IPS DF 6.9 (cell line): ENCODE measurements at regions not wholly inside any gene's neighbourhood (a gene's known extent, or its start where the extent isn't known, plus 50 kb on each side); places are given as distances from the start of the nearest gene placed in this dataset.
"Not testable (repeated sequence)": the region's sequence is repeated elsewhere in the genome, so short reads cannot be mapped to it uniquely, and the experiment has no call there.

Source experiments
- DNase-seq: peaks from one replicate; pipeline ENCODE4 v3.0.0-alpha.2; 2013; ENCODE audit warnings: low read depth, low spot score
- H3K27ac ChIP-seq: one replicate; pipeline ENCODE4 v1.5.1; 2013; ENCODE audit warnings: low read length, control low read depth
- H3K27me3 ChIP-seq: 2 replicates; pipeline ENCODE4 v1.6.1; 2013; ENCODE audit warnings: mild to moderate bottlenecking, low read length; ENCODE audit not compliant: control insufficient read depth, insufficient read depth
- H3K36me3 ChIP-seq: 2 replicates; pipeline ENCODE4 v1.6.1; 2013; ENCODE audit warnings: low read length; ENCODE audit not compliant: control insufficient read depth, insufficient read depth
- H3K4me1 ChIP-seq: 2 replicates; pipeline ENCODE4 v1.6.1; 2013; ENCODE audit warnings: low read length; ENCODE audit not compliant: control insufficient read depth, insufficient read depth
- H3K4me3 ChIP-seq: 2 replicates; pipeline ENCODE4 v1.5.1; 2013; ENCODE audit warnings: mild to moderate bottlenecking, low read length
- H3K9me3 ChIP-seq: 2 replicates; pipeline ENCODE4 v1.6.1; 2013; ENCODE audit warnings: low read length, inconsistent platforms; ENCODE audit not compliant: control insufficient read depth, insufficient read depth
- WGBS: extraction: QIAGEN DNeasy Blood & Tissue Kit; methylation state at CpG from one replicate; pipeline ENCODE4 v1.1.7; 2013; ENCODE audit warnings: mixed read lengths, missing lambda C conversion rate; ENCODE audit not compliant: insufficient read length, insufficient coverage; 5-methylcytosine and 5-hydroxymethylcytosine counted together

DNA sequence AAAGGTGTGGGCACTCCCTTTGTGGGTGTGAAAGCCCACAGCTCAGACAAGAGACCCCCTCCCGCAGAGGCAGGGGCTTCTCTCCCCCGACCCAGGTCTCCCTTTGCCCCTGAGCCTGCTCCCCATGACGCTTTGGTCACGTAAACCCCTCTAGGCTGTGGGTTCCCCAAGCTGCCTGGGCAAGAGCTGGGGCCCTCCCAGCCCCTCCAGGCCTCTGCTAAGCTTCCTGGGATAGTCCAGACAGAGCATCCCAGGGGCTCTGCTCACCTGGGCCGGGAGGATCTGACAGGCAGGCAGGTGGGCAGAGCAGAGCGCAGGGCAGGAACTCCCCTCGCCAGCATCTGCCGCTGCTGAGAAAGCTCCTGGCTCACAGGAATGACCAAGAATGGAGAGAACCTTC is 177.3 kb downstream of the BANP start:
- no peaks in the 10 kb centered on the region for H3K27me3 ChIP-seq
- no peak for DNase-seq
- no CpG with 5 or more reads among the region's 8 CpGs for WGBS

GRCh38 chr16:88129133-88129532 is 177.9 kb downstream of the BANP start:
- no CpG with 5 or more reads among the region's 13 CpGs for WGBS

More for the DNA sequence above, 177.3 kb downstream of the BANP start:
- Histone ChIP-seq H3K36me3 (no peaks in the 10 kb centered on the region; the same call in 1 of the 2 replicates), H3K9me3 (no peaks in the 10 kb centered on the region), H3K4me3 (no peak overlapping the region), H3K4me1 (no peaks in the 10 kb centered on the region), H3K27ac (no peak overlapping the region)

DNA sequence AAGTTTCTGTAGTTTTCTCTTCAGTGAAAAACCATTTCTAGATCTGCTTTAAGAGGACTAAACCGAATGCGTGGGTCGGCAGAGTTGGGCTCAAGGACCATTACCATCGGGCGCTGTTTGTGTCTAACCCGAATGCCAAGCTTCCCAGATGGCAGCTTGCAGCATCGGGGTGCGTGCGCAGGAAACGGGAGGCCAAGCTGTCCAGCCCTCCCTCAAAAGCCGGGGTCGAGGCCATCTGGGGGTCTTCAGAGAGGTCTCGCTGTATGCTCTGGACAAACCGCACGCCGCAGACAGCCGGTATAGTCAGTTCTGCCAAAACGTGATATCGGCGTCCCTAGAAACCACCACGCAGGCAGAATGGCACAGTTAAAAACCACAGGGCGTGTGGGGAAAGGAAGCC is 178.8 kb downstream of the BANP start:
- no peaks in the 10 kb centered on the region for H3K9me3 ChIP-seq
- no CpG with 5 or more reads among the region's 22 CpGs for WGBS
- H3K27ac ChIP-seq, result no peak overlapping the region
- DNase-seq, result no peak
- no peaks in the 10 kb centered on the region for H3K4me1 ChIP-seq
- no peaks in the 10 kb centered on the region; the same call in 1 of the 2 replicates for H3K36me3 ChIP-seq
- H3K27me3 ChIP-seq, result no peaks in the 10 kb centered on the region
- no peak overlapping the region for H3K4me3 ChIP-seq

More at GRCh38 chr16:88129133-88129532, 177.9 kb downstream of the BANP start:
- not testable (repeated sequence) for H3K9me3 ChIP-seq, H3K4me3 ChIP-seq, H3K27ac ChIP-seq, H3K27me3 ChIP-seq, DNase-seq, H3K36me3 ChIP-seq, H3K4me1 ChIP-seq

- H3K4me1 ChIP-seq, result no peaks in the 10 kb centered on the region
- no peaks in the 10 kb centered on the region for H3K9me3 ChIP-seq
- H3K27ac ChIP-seq, result no peak overlapping the region
- no peak for DNase-seq
- no CpG with 5 or more reads among the region's 36 CpGs for WGBS
- no peaks in the 10 kb centered on the region; the same call in 1 of the 2 replicates for H3K36me3 ChIP-seq
- no peaks in the 10 kb centered on the region for H3K27me3 ChIP-seq
- no peak overlapping the region for H3K4me3 ChIP-seq
These were observed 179.4 kb downstream of the BANP start for GRCh38 chr16:88130681-88131080.

DNA sequence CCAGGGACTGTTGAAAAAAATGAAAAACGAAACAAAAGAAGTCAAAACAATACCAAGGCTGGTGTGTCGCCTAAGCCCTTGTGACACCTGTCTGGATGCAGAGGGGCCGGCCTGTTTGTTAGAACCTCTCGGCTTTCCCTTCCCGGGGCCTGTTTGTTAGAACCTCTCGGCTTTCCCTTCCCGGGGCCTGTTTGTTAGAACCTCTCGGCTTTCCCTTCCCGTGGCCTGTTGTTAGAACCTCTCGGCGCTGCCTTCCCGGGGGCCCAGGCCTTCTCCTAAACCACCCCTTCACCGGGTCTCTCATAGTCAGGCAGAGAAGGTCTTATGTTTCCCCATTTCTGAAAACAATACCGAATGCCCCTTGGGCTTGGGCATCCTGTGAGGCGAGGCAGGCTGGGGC is 180.0 kb downstream of the BANP start:
- no CpG with 5 or more reads among the region's 15 CpGs for WGBS
- H3K36me3 ChIP-seq, result no peaks in the 10 kb centered on the region; the same call in 1 of the 2 replicates
- H3K4me3 ChIP-seq, result no peak overlapping the region
- H3K9me3 ChIP-seq, result no peaks in the 10 kb centered on the region
- no peak for DNase-seq
- no peaks in the 10 kb centered on the region for H3K27me3 ChIP-seq
- H3K4me1 ChIP-seq, result no peaks in the 10 kb centered on the region
- no peak overlapping the region for H3K27ac ChIP-seq

GRCh38 chr16:88131966-88132365 is 180.7 kb downstream of the BANP start:
- no peaks in the 10 kb centered on the region; the same call in 1 of the 2 replicates for H3K36me3 ChIP-seq
- H3K27me3 ChIP-seq, result no peaks in the 10 kb centered on the region
- WGBS, result no CpG with 5 or more reads among the region's 26 CpGs

DNA sequence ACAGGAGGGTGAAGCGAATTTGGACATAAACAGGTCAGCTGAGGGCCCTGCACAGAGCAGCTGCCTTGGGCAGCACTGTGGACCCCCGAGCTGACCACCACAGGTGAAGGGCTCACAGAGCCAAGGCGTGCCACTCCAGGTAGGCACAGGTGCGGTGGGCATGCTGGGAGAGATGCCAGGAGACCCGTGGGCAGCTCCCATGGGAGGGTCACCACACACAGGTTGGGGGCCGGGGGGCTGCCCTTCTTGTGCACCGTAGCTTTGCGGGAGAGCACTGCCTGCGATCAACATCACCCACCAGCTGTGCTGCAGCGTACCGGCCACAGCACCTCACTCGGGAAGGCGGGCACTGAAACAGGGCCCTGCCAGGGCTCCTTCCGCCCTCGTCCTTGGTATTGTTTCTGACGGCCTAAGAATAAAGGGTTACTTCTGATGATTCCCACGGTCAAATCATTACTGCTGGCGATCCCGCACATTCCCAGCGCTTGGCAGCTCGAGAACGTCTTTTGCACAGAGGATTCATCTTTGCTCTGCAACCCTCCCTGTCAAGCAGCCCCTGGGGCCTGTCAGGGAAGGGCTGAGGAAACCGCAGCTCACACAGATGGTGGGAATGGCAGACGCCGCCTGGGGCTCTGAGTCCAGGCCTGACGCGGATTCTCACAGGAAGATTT is 181.7 kb downstream of the BANP start:
- no CpG with 5 or more reads among the region's 27 CpGs for WGBS
- Histone ChIP-seq H3K27me3 (no peaks in the 10 kb centered on the region), H3K27ac (no peak overlapping the region), H3K4me1 (no peaks in the 10 kb centered on the region), H3K9me3 (no peaks in the 10 kb centered on the region), H3K4me3 (no peak overlapping the region), H3K36me3 (no peaks in the 10 kb centered on the region; the same call in 1 of the 2 replicates)
- DNase-seq, result no peak

More at GRCh38 chr16:88131966-88132365, 180.7 kb downstream of the BANP start:
- H3K4me3 ChIP-seq, result no peak overlapping the region
- H3K27ac ChIP-seq, result no peak overlapping the region
- H3K9me3 ChIP-seq, result no peaks in the 10 kb centered on the region
- no peak for DNase-seq
- H3K4me1 ChIP-seq, result no peaks in the 10 kb centered on the region

- H3K4me3 ChIP-seq, result no peak overlapping the region
- no CpG with 5 or more reads among the region's 4 CpGs for WGBS
- no peak for DNase-seq
- H3K27me3 ChIP-seq, result no peaks in the 10 kb centered on the region
- H3K9me3 ChIP-seq, result no peaks in the 10 kb centered on the region
- H3K4me1 ChIP-seq, result no peaks in the 10 kb centered on the region
- H3K36me3 ChIP-seq, result no peaks in the 10 kb centered on the region; the same call in 1 of the 2 replicates
- H3K27ac ChIP-seq, result no peak overlapping the region
These were observed 182.2 kb downstream of the BANP start for GRCh38 chr16:88133507-88133843.

GRCh38 chr16:88134172-88134898 is 183.1 kb downstream of the BANP start:
- H3K9me3 ChIP-seq, H3K4me3 ChIP-seq, H3K27me3 ChIP-seq, H3K4me1 ChIP-seq, DNase-seq, H3K27ac ChIP-seq, H3K36me3 ChIP-seq: not testable (repeated sequence)
- no CpG with 5 or more reads among the region's 21 CpGs for WGBS

DNA sequence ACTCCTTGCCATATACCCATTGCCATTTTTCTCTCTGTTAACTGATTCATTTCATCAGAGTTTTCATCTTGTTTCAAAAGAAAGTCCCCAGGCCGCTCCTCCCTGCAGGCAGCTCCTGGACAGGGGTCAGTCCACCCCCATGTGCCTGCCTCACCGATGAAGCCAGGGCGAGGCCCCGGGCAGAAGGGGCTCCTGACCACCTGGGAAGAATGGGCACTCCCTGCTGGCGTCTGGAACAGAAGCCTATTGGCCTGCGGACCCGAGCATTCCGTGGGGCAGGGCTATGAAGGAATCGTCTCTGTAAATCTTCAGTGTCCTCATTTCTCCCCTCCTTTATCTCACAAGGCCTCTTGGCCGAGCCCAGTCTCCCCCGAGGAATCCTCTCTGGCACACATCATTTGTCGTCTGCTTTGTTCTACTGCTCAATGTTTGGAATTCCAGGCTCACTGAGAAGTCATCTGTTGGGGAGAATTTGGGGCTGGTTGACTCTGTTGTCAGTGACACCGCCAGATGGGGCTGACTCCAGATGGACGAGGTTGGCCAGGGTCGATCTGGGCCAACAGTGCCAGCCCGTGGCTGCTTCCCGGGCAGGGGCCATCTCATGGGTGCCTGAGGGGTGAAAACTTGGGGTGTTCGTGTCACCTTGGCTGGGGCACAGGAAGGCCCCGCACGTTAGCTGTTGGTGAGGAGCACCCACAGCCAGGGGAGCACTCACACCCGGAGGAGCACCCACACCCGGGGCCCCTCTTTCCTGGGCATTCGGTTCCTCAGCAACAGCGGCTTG is 183.9 kb downstream of the BANP start:
- not testable (repeated sequence) for H3K4me1 ChIP-seq, H3K36me3 ChIP-seq, DNase-seq, H3K9me3 ChIP-seq, H3K27ac ChIP-seq, H3K4me3 ChIP-seq, H3K27me3 ChIP-seq
- no CpG with 5 or more reads among the region's 24 CpGs for WGBS
